NCI-H526 (cell line): ENCODE measurements at regions not wholly inside any gene's neighbourhood (a gene's known extent, or its start where the extent isn't known, plus 50 kb on each side); places are given as distances from the start of the nearest gene placed in this dataset.
"Not testable (repeated sequence)": the region's sequence is repeated elsewhere in the genome, so short reads cannot be mapped to it uniquely, and the experiment has no call there.

Experiments used
- DNase-seq, 2 experiments: peaks; one replicate each; lab custom pipeline; 2025; lab: John Stamatoyannopoulos, UW

DNA sequence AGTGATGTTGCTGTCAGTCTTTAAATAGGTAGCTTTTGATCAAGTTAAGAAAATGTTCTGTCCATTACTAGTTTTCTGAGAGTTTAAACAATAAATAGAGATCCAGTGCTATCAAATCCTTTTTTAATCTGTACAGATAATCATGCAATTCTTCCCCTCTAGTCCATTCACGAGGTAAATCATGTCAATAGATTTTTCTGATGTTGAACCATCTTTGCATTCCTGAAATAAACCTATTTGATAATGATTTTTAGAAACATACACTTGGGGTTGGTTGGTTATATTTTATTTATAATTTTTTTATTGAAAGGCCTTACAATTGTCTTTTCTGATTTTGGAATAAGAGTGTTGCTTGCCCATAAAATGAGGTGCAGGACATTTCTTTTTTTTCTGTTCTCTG, 95.0 kb downstream of the FAM53A start:
- DNase-seq, result no peak

GRCh38 chr4:1588306-1588705, 95.8 kb downstream of the FAM53A start:
- no peak for DNase-seq

DNA sequence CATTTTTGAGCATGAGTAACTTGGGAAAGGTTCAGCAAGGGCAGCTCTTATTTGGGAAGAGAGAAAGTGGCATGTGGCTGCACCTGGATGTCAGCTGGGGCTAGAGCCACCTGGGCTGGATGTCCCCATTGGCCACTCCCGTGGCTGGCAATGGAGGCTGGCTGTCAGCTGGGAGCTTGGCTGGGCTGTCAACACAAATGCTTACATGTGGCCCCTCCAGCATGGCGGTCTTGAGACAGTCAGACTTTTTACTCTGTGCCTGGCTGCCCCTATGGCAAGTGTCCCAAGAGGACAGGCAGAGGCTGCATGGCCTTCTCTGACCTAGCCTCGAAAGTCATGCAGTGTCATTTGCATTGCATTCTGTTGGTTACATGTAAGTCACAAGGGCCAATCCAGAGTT, 99.6 kb downstream of the FAM53A start:
- no peak for DNase-seq

- DNase-seq, result no peak
Measured at GRCh38 chr4:1583859-1584258, 100.3 kb downstream of the FAM53A start.

GRCh38 chr4:1583051-1583785, 100.9 kb downstream of the FAM53A start:
- DNase-seq, result peak; percentile 81 to 90

DNA sequence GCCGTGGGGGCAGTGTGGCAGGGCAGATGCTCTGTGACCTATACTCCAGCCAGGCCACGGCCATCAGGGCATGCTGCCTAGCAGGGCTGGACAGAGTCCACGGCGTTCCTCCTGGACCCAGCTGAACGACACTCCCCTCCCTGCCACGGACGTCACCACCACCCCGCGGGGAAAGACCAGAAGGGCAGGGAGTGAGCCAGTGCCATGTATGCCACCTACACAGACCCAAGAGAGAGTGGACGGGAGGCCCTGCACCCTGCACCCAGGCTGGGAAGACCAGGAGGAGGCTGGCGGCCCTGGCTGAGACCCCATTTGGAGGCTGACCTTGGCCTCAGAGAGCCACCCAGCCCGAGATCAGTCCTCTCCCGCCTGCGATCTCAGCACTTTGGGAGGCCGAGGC, 101.9 kb downstream of the FAM53A start:
- no peak for DNase-seq

- peak in 1 of 2 experiments; percentile 84 for DNase-seq
Measured at GRCh38 chr4:1581164-1581894, 102.8 kb downstream of the FAM53A start.

DNA sequence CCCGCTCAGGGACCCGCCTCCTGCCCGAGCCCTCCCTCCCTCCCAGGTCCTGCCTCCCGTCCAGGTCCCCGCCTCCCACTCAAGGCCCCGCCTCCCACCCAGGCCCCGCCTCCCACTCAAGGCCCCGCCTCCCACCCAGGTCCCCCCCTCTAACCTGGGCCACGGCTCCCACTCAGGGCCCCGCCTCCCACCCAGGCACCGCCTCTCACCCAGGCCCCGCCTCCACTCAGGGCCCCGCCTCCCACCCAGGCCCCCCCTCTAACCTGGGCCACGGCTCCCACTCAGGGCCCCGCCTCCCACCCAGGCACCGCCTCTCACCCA, 103.5 kb downstream of the FAM53A start:
- not testable (repeated sequence) for DNase-seq

DNA sequence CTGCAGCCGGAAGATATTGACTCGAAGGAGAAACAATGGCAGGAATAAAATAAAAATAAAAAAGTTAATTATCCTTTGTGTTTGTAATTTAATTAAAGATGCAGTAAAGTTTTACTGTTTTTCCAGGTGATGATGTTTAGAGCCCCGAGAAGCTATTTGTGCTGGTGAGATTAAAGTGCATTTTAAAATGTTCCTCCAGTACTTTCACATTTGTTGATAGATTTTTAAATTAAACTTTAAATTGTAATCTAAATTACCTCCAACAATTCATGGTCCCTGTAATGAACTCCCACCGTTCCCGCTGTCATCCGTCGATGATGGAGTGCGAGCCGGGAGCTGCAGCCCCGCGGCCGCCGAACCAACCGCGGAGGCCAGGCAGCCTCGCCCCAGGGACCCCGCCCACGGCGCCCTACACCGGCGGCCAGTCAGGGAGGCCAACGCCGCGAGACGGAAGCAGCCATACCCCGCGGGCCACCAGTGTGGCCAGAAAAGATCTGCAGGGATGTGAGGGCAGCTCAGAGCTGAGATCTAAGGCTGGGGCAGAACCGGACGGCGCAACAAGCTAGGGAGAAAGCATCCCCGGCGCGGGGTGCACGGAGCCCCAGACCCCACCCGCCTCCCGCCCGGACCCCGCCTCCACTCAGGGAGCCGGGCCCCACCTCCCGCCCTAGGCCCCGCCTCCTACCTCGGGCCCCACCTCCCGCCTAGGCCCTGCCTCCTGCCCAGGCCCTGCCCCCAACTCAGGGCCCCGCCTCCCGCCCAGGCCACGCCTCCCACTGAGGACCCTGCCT, 104.0 kb downstream of the FAM53A start:
- peak; percentile 46 to 90 for DNase-seq

DNA sequence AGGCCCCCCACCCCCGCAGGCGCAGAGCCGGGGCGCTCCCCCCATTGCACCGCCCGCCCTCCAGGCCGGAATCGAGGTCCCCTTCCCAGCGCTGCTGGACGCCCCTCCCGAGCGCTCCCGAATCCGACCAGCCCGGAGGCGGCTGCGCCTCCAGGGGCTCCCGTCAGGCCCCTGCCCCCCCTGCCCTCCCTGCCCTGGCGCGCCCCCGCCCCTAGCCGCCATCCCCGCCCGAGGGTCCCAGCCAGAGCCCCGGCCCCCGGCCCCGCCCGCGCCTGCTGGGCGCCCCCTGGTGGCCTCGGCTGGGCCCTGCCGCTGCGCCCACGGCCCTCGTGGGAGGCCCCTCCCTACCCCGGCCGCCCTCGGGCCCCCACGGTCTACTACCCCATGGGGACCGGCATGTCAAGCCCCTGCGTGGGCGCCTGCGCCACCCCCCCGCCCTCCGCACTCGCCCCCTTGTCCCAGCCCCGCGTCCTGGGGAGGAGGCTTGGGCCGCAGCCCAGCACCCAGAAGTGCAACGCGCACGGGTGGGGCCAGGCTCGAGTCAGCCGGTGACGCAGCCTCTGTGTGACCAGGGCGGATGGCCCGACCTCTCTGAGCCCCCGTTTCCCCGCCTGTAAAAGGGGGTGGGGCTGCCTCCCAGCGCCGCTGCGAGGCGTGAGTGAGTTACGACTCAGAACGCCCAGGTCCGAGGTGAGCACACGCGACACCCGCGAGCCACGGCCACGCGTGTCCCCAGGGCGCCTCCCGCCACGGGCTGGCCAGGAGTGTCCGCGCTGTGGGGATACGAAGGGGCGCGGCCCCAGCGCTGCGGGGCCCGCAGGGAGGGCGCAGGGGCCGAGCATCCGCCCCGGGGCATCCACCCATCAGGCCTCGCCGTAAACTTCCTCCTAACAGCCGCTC, 104.9 kb downstream of the FAM53A start:
- DNase-seq, result peak in 1 of 2 experiments; percentile 61

- peak in 1 of 2 experiments; percentile 33 for DNase-seq
Measured at GRCh38 chr4:1578251-1578773, 105.8 kb downstream of the FAM53A start.

GRCh38 chr4:1577822-1578217, 106.3 kb downstream of the FAM53A start:
- no peak for DNase-seq

GRCh38 chr4:1576961-1577821, 106.9 kb downstream of the FAM53A start:
- DNase-seq, result no peak

GRCh38 chr4:1576304-1576960, 107.7 kb downstream of the FAM53A start:
- DNase-seq, result no peak

DNA sequence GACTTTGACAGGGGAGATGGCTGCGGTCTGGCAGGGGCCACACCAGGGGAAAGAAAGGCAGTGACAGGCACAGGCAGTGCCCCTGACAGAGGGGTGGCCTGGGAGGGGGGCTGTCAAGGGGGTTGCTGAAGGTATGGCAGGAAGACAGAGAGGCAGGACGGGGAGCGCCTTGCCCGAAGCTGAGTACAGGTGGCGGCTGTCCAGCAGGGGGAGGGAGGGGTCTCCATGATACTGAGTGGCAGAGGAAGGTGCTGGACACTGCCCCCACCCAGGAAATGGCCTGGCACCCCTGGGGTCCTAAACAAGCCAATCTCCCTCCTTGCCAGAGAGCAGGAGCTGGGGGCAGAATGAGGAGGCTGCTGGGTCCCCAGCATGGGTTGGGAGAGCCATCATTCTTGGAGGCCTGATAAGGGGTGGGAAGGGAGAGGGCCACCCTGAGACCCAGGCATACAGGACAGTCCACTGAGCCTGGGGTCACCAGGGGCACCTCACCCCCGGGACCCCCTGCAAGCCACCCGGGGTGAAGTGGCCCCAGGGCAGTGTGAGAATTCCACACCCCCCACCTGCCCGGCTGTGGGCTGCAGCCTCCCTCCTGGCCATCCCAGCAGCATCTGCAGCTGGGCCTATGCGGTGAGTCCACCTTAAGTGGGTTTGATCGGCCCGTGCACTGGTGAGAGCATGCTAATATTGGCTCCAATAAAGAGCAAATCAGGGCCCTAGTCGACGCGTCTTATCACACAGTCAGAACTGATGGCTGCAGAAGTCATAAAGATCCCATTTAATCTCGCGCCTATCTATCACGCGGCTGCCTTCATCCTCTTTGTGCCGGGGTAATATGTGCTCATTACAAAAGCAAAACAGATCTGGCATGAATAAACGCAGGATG, 108.5 kb downstream of the FAM53A start:
- DNase-seq, result peak in 1 of 2 experiments; percentile 36

- DNase-seq, result no peak
Measured at GRCh38 chr4:1574601-1575417, 109.3 kb downstream of the FAM53A start.

GRCh38 chr4:1573830-1574459, 110.2 kb downstream of the FAM53A start:
- DNase-seq, result no peak
